BE2C (cell line): ENCODE measurements at regions not wholly inside any gene's neighbourhood (a gene's known extent, or its start where the extent isn't known, plus 50 kb on each side); places are given as distances from the start of the nearest gene placed in this dataset.

Experiments used
- DNase-seq: peaks from one replicate; pipeline ENCODE4 v3.0.0-alpha.2; 2020
- H3K27me3 ChIP-seq: fragments of 250-450 bp; sonication (Bioruptor Pico); 2 replicates; pipeline ENCODE4 v1.5.1; 2020; ENCODE audit warnings: mild to moderate bottlenecking
- H3K36me3 ChIP-seq: fragments of 250-450 bp; sonication (Bioruptor Pico); 2 replicates; pipeline ENCODE4 v1.5.1; 2020; ENCODE audit warnings: mild to moderate bottlenecking
- H3K4me1 ChIP-seq: fragments of 250-450 bp; sonication (Bioruptor Pico); 2 replicates; pipeline ENCODE4 v1.5.1; 2020
- H3K4me3 ChIP-seq: 2 replicates; pipeline ENCODE4 v1.5.1; 2011; ENCODE audit warnings: low read depth, low read length
- H3K9me3 ChIP-seq: fragments of 250-450 bp; sonication (Bioruptor Pico); 2 replicates; pipeline ENCODE4 v1.5.1; 2020
- CTCF ChIP-seq: IDR thresholded peaks from 2 replicates; pipeline ENCODE4 v1.5.1; 2012; ENCODE audit warnings: mild to moderate bottlenecking, low read depth, low read length

DNA sequence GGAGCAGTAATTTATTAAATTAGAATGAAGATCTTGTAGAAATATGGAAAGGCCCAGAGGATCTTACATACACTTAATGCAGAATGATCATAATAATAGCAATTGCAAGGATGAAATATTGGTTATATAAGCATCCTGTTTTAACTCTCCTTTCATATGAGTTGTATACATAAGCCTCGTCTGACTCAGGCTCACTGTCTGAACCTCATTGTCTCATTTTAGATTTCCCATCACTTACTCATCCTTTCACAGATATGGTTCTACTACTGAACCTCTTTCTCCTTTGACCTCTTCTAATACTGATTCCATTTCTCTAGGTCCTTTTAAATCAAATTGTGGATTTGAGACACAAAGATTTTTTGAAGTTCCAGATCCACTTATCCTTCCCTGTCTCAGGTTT lies 277.3 kb upstream of the TRPC5 start:
- no peak overlapping the region for H3K4me3 ChIP-seq
- no peak for DNase-seq
- H3K9me3 ChIP-seq, result no peaks in the 10 kb centered on the region
- TF ChIP-seq CTCF, result no peak
- H3K27me3 ChIP-seq, result no peaks in the 10 kb centered on the region
- H3K4me1 ChIP-seq, result no peaks in the 10 kb centered on the region
- no peaks in the 10 kb centered on the region for H3K36me3 ChIP-seq

DNA sequence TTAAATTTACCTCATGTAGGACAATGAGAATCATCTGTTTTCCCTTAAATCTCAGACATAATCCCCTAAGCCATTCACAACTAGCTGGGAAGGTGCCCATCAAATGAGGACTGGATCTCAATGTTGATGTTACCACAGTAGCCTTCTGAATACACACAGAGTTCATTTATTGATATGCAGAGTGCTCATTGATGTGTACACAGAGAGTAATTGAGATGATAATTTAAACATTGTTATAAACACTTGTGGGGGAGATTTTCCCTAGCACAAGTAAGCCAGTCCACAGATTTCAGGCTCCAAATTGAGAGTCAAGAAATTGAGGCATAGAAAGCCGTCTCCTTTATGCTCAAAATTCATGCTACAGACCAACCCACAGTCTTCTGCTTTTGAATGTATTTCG lies 273.4 kb upstream of the TRPC5 start:
- H3K9me3 ChIP-seq, result no peaks in the 10 kb centered on the region
- no peaks in the 10 kb centered on the region for H3K27me3 ChIP-seq
- no peaks in the 10 kb centered on the region for H3K4me1 ChIP-seq
- no peaks in the 10 kb centered on the region for H3K36me3 ChIP-seq
- DNase-seq, result no peak
- no peak overlapping the region for H3K4me3 ChIP-seq
- no peak for TF ChIP-seq CTCF

GRCh38 chrX:112341598-112341997 lies 259.0 kb upstream of the TRPC5 start:
- Histone ChIP-seq H3K4me1 (no peaks in the 10 kb centered on the region), H3K27me3 (no peaks in the 10 kb centered on the region), H3K9me3 (no peaks in the 10 kb centered on the region), H3K36me3 (no peaks in the 10 kb centered on the region), H3K4me3 (no peak overlapping the region)
- no peak for TF ChIP-seq CTCF
- DNase-seq, result no peak

- no peak for TF ChIP-seq CTCF
- Histone ChIP-seq H3K4me3 (no peak overlapping the region), H3K27me3 (no peaks in the 10 kb centered on the region), H3K4me1 (no peaks in the 10 kb centered on the region), H3K36me3 (no peaks in the 10 kb centered on the region), H3K9me3 (no peaks in the 10 kb centered on the region)
- DNase-seq, result no peak
Measured at GRCh38 chrX:112313201-112313600, 230.6 kb upstream of the TRPC5 start.

DNA sequence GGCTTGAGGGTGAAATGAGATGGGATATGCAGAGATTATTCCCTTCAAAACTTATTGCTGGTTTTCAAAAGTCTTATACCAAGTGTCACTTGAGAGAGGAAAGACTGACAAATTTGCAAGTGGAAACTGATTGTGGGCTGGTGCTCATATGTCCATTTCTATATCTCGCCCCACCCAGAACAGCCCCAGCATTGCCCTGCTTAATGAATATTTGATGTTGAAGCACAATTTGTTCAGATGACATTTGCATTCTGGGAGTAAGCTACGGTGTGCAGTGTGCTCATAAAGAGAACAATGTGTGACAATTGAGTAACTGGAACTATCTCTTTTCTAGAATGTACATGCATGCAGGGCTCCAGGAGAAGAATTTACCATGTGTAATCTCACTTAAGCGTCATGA lies 223.5 kb upstream of the TRPC5 start:
- Histone ChIP-seq H3K27me3 (no peaks in the 10 kb centered on the region), H3K4me1 (no peaks in the 10 kb centered on the region), H3K4me3 (no peak overlapping the region), H3K9me3 (no peaks in the 10 kb centered on the region), H3K36me3 (no peaks in the 10 kb centered on the region)
- no peak for DNase-seq
- TF ChIP-seq CTCF, result no peak

DNA sequence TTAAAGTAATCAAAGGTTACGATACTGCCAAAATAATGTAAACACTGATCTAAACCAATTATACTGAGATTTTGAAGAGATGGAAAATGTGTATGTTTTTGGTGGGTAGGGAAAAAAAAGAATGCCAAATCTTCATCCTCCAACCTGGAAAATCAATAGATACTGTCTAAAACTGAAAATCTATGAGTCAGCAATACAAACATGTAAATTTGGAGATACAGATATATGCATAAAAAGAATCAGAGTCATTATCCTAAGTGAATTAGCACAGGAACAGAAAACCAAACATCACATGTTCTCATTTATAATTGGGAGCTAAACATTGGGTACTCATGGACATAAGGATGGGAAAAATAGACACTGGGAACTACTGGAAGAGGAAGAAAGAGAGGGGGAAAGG lies 197.4 kb upstream of the TRPC5 start:
- Histone ChIP-seq H3K27me3 (no peaks in the 10 kb centered on the region), H3K9me3 (no peaks in the 10 kb centered on the region), H3K36me3 (no peaks in the 10 kb centered on the region), H3K4me3 (no peak overlapping the region), H3K4me1 (no peaks in the 10 kb centered on the region)
- no peak for DNase-seq
- no peak for TF ChIP-seq CTCF
